Right lobe of liver (tissue), 4 donors: ENCODE measurements at regions not wholly inside any gene's neighbourhood (a gene's known extent, or its start where the extent isn't known, plus 50 kb on each side); places are given as distances from the start of the nearest gene placed in this dataset.

Experiments used
- POLR2A ChIP-seq: fragments of 450-650 bp; IDR thresholded peaks from one replicate; pipeline ENCODE4 v1.6.1; 2017; ENCODE audit warnings: antibody characterized with exemption, mild to moderate bottlenecking
- TF ChIP-seq, protein P1 (sequence below), 4 donors: fragments of 200-600 bp in 3 of 4; fragments of 450-650 bp in 1 of 4; IDR thresholded peaks; one replicate each; pipeline versions ENCODE4 v1.5.1 to v1.8.0; 2016 to 2022; ENCODE audit warnings: antibody characterized with exemption in 4 of 4, mild to moderate bottlenecking in 2 of 4
- donor health status: DM: no; HTN: no; CAD: no.
- donor health status: DM: no; HTN: no; CAD: no.
- donor health status: DM: no; HTN: yes; CAD: no.

DNA sequence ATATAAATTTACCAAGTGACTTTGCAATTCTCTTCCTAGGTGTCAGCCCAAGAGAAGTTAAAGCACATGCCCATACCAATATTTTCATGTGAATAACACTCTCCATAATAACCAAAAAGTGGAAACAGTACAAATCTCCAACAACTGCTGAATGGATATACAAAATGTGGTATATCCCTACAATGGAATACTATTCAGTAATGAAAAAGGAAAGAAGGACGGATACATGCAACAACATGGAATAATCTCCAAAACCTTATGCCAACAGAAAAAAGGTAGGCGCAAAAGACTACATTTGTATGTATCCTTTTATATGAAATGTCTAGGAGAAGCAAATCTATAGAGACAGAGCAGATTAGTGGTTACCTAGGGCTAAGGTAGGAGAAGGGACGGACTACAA lies 487.7 kb upstream of the ID4 start:
- TF ChIP-seq, protein P1, sequence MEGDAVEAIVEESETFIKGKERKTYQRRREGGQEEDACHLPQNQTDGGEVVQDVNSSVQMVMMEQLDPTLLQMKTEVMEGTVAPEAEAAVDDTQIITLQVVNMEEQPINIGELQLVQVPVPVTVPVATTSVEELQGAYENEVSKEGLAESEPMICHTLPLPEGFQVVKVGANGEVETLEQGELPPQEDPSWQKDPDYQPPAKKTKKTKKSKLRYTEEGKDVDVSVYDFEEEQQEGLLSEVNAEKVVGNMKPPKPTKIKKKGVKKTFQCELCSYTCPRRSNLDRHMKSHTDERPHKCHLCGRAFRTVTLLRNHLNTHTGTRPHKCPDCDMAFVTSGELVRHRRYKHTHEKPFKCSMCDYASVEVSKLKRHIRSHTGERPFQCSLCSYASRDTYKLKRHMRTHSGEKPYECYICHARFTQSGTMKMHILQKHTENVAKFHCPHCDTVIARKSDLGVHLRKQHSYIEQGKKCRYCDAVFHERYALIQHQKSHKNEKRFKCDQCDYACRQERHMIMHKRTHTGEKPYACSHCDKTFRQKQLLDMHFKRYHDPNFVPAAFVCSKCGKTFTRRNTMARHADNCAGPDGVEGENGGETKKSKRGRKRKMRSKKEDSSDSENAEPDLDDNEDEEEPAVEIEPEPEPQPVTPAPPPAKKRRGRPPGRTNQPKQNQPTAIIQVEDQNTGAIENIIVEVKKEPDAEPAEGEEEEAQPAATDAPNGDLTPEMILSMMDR (IDR thresholded peaks at IDR 0.05), result no peak
- TF ChIP-seq POLR2A, result no peak
